GM12873 (cell line): ENCODE measurements at regions not wholly inside any gene's neighbourhood (a gene's known extent, or its start where the extent isn't known, plus 50 kb on each side); places are given as distances from the start of the nearest gene placed in this dataset.

ENCODE experiments used
- CTCF ChIP-seq: IDR thresholded peaks from 2 replicates; pipeline ENCODE4 v1.5.1; 2012; ENCODE audit warnings: low read depth, mild to moderate bottlenecking, moderate library complexity, low read length, control low read depth; ENCODE audit not compliant: insufficient read depth; ENCODE audit errors: missing control alignments

- TF ChIP-seq CTCF, result no peak
These were observed 1221.0 kb downstream of the DSC3 start for GRCh38 chr18:29821544-29821943.

- TF ChIP-seq CTCF, result no peak
These were observed 1231.0 kb downstream of the DSC3 start for GRCh38 chr18:29811519-29811918.

- no peak for TF ChIP-seq CTCF
These were observed 1261.7 kb downstream of the DSC3 start for GRCh38 chr18:29780816-29781215.

GRCh38 chr18:29779096-29779495, 1263.4 kb downstream of the DSC3 start:
- TF ChIP-seq CTCF, result no peak

GRCh38 chr18:29753379-29753778, 1289.2 kb downstream of the DSC3 start:
- no peak for TF ChIP-seq CTCF

GRCh38 chr18:29749704-29750103, 1292.8 kb downstream of the DSC3 start:
- no peak for TF ChIP-seq CTCF

GRCh38 chr18:29741461-29741860, 1301.1 kb downstream of the DSC3 start:
- no peak for TF ChIP-seq CTCF
